LoVo (cell line): ENCODE measurements at regions not wholly inside any gene's neighbourhood (a gene's known extent, or its start where the extent isn't known, plus 50 kb on each side); places are given as distances from the start of the nearest gene placed in this dataset.
A peak's percentile ranks its signal among the peaks of the same experiment; 100 is the strongest.
"Not testable (repeated sequence)": the region's sequence is repeated elsewhere in the genome, so short reads cannot be mapped to it uniquely, and the experiment has no call there.

Experiments used
- DNase-seq: peaks from one replicate; pipeline ENCODE4 v3.0.0-alpha.2; 2016; ENCODE audit warnings: low spot score

DNA sequence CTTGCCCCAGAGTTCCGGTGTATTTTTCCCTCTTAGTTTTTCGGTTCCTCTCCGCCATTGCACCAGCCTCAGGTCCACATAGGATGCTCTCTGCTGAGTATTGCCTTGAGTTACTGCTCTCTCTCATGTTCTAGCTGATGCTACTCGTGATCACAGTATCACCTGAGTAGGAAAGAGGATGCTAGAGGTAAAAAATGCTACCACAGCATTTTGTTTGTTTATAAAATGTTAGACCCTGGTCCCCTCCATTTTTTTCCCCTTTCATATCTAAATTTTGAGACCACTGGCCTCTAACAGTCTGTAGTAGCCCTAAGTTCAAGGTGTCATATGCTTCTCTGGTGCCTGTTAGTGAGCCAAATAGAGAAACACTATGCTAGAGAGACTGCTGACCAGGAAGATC, 175.5 kb downstream of the OR2B2 start:
- DNase-seq: no peak

DNA sequence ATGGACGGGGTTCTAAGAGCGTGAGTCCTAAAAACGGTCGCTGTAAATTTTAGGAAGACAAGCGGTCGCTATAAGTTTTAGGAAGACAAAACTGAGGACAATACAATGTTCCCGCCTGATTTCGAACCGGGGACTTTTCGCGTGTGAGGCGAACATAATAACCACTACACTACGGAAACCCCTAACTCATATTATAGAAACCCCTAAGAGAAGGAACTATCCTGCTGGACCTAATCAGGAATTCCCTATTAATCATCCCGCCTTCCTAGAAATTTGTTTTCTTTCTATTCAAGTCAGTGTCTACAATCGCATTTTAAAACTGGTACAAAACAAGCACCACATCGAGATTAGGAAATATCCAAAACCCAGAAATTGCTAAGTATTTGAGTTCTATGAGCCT, 183.8 kb downstream of the OR2B2 start:
- no peak for DNase-seq

DNA sequence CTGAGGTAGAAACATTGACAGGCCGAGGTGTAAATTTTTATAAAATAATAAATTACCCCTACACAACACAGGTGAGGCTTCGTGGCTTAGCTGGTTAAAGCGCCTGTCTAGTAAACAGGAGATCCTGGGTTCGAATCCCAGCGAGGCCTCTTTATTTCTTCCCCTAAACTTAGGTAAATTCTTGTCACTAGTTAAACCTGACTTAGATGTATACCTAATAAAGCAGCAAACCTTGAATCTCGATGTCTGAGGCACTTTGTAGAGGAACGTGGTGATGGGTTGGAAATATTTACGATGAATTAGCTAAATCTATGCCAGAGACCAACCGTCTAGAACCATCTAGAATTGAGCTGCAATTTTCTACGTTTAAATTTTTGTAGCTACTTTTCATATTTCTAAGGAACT, 185.6 kb downstream of the OR2B2 start:
- no peak for DNase-seq

DNA sequence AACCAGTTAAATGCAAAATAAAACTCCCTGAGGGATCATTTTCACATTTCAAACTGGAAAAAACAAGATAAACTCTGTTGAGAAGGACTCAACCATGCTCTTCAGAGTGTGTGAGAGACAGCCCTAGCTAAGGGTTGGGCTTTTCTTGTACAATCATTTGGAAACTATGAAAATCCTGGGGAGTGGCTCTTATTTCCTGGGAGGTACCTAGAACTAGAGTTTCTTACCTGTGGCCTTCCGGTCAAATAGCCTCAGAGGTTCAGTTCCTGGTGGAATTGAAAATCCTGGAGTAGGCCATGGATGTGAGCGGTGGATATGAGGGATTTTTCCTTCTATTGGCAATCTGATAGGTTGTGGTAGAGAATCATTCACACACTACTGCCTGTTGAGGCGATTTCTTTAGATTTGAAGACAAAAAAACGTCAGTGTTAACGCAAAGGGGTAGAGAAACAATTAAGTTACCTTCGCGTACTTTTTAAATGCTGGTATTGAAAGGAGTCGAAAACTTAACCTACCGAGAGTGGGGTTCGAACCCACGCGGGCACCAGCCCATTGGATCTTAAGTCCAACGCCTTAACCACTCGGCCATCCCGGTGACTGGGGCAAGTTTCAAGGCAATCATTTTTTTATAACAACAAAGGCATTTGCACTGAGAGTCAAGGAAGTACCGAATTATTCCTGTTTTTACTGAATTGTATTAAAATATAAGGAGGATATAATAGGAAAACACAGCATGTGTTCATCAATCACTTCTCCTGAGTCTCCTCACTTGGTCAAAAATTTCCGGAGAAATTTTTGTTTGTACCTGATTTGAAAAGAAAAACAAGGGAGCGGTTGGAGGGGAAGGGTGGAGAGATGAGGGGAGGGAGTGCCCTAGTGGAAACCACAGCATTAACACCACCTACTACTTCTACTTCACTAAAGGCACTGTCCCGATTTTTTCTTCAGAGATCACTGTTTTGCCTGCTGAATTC, 191.3 kb downstream of the OR2B2 start:
- peak; percentile 55 for DNase-seq

DNA sequence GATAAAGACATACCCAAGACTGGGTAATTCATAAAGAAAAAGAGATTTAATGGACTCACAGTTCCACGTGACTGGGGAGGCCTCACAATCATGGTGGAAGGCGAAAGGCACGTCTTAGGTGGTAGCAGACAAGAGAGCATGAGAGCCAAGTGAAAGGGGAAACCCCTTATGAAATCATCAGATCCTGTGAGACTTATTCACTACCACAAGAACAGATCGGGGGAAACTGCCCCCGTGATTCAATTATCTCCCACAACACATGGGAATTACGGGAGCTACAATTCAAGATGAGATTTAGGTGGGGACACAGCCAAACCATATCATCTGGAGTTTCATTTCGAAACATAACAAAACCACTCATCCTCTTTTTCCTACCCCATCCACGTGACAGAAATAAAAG, 193.2 kb downstream of the OR2B2 start:
- DNase-seq: not testable (repeated sequence)

DNA sequence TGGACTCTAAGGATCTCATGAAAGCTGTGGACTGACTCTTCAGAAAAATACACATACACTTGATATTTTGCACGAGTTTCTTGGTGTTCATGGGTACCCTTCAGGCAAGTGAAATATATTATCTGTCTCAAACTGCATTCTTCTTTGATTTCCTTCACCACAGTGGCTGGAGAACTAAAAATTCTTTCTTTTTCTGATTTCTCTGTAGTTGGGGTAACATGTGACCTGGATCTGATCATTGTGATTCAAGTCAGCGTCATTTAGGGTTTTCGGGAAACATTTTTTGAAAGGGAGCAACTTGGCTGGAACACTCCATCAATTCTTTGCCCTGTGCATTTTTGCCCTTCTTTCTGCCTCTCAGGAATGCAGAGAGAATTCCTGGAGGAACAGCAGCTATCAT, 205.8 kb downstream of the OR2B2 start:
- no peak for DNase-seq

DNA sequence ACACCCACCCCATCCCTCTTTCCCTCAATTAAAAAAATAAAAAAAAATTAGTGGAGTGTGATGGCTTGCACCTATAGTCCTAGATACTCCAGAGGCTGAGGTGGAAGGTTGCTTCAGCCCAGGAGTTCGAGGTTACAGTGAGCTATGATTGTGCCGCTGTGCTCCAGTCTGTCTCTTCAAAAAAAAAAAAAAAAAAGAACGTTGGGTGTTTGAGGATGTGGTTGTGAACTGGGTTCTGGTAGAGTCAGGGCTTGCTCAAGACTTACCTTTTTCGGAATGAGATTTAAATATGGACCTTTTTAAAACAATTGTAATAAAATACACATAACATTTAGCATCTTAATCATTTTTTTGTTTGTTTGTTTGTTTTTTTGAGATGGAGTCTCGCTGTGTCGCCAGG, 211.9 kb downstream of the OR2B2 start:
- DNase-seq: no peak

DNA sequence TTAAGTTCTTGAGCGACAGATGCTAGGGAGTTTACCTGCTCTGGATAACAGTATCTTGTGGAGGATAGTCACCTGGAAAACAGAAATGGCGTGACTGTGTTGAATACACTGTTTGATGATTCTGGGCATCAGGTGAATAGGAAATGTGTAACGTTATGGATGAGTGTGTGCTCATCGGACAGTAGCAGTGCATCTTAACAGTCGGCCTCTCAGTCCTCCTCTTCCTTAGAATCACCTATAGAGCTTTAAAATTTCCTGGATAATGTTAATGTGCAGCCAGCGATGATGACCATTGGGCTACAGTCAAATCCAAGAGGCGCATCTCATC, 217.7 kb downstream of the OR2B2 start:
- DNase-seq: no peak

DNA sequence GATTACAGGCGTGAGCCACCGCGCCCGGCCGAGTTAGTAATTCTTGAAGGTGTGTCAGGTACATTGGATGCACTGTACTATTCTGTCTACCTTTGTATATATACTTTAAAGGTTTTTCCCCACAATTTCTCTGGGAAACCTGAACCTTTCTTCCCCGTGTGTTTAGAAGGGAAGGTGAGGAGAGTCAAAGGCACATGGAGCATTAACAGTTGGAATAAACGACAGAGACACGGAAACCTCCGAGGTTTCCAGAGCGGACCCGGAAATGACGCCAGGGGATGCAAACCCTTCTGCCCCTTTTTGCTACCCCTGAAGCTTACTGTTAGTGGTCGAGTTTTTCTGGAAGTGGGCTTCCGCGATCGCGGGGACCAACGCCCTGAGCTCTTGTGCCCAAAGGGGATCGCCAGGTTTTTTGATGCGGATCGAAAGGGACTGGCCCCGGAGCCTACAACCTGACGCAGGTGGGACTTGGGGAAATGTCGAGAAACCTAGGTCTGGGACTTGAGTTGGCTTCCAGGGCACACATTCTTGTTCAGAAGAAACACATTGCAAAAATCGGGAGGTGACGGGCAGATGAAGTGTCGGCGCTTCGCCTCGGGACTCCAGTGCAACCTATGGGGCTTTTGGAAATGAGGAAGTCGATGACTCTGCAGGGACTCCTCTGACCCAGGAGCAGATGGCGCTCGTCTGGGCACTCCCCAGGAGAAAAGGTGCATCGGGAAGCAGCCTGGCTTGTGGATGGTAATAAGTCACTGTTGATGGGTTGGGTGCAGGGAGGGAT, 218.2 kb downstream of the OR2B2 start:
- DNase-seq: peak; percentile 73

DNA sequence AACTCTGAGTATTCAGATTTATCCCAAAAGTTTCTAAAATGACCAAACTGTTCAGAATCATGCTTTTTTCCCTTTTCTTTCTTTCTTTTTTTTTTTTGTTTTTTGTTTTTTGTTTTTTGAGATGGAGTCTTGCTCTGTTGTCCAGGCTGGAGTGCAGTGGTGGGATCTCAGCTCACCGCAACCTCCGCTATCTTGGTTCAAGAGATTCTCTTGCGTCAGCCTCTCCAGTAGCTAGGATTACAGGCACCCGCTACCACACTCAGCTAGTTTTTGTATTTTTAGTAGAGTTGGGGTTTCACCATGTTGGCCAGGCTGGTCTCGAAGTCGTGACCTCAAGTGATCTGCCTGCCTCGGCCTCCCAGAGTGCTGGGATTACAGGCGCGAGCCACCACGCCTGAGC, 219.2 kb upstream of the ZNF184 start:
- DNase-seq: not testable (repeated sequence)

DNA sequence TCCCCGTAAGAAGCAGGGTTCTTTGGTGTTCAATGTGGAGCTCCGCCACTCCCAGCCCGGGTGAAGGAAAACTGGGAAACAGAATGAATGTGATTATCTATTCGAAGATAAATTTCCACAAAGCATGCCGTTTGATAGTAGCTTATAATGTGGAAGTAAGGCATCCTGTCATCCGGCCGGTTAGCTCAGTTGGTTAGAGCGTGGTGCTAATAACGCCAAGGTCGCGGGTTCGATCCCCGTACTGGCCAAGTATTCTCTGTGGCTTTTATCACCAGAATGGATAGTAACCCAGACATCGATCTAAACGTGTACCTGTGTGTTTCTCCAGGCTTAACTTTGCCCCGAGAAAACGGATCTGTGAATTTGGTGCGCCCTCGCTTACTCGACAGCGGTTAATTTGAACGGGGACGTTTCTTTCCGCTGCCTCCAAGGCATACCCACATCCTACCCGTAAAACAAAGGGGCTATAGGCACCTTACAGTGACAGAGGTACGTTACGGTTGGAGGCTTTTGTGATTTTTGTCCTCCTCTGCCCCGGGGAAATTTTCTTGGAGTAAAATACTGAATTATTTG, 215.2 kb upstream of the ZNF184 start:
- peak; percentile 90 for DNase-seq

DNA sequence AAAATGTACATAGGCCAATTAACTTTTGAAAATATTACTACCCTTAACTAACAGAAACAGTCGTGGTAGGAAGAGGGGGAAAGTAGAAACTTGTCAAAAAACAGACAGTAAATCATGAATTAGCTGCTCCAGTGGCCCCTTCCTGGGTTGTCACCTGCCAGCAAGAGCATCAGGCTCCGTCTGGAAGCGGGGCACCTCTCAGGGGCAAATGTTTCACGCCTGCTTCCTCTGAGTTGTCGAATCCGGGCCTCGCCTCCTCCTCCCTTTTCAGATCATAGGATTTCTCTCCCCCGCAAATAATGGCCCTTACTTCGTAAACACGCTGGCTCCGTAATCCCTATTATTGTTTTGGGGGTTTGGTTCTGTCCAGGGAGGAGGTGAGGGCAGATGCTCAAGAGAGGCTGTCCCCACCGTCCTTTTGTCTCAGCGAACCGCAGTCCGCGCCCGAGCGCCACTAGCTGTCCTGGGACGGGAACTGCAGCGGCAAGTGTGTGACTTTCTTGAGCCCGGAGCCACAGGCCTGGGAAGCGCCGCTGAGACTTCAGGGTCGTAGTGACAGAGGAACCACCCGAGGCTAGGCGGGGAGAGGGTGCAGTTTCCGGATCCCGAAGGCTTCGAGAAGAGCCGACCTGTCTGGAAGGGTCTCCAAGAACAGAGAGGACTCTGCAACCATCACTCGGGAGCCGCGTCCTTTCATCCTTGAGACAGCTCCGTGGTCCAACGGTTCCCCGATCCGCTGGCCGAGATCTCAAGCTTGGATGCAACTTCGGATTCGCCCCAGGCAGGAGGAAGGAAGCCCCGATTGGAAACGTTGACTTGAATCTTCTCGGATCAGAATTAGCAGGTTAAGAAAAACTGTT, 214.5 kb upstream of the ZNF184 start:
- peak; percentile 92 for DNase-seq

DNA sequence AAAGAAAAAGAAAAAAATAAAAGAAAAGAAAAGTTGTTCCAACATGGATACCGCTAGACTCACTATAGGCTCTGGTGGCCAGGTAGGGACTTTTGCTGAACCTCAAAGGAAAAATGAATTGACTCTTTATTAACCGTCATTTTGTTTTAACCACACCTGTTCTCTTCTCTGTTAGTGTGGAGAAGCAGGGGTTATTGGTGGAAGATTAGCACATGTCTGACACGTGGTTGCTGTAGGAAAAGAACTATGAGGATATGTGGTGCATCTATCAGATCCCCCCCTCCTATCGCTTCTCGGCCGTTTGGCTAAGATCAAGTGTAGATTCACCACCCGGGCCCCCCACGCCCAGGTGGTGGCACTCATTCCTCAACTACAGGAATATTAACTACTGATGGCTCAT, 212.4 kb upstream of the ZNF184 start:
- no peak for DNase-seq

DNA sequence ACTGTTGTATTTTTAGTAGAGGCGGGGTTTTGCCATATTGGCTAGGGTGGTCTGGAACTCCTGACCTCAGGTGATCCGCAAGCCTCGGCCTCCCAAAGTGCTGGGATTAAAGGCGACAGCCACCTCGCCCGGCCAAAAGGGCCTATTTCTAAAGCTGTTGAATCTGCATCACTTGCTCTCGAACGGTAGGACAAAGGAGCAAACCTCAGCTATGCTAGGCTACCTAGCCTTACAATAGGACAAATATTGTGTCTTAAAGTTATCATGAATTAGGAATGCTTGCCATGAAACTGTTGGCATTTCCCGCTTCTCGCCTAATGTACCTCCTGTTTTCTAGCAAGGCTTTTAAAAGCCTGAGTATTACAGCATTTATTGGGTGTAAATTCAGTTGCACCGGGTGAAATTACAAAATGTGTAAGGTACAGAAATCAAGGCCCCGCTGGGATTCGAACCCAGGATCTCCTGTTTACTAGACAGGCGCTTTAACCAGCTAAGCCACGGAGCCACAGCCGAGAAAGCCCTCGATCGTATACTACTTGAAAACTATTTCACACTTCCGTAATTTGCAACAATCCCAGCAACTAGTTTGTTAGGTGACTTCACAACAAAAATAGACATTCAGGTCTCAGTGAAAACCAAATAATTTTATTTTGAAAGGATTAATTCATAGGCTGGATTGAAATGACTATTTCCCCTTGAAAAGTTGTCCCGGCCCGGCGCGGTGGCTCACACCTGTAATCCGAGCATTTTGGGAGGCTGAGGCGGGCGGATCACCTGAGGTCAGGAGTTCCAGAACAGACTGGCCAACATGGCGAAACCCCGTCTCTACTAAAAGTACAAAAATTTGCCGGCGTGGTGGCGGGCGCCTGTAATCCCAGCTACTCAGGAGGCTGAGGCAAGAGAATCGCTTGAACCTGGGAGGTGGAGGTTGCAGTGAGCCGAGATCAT, 211.6 kb upstream of the ZNF184 start:
- DNase-seq: peak; percentile 83

DNA sequence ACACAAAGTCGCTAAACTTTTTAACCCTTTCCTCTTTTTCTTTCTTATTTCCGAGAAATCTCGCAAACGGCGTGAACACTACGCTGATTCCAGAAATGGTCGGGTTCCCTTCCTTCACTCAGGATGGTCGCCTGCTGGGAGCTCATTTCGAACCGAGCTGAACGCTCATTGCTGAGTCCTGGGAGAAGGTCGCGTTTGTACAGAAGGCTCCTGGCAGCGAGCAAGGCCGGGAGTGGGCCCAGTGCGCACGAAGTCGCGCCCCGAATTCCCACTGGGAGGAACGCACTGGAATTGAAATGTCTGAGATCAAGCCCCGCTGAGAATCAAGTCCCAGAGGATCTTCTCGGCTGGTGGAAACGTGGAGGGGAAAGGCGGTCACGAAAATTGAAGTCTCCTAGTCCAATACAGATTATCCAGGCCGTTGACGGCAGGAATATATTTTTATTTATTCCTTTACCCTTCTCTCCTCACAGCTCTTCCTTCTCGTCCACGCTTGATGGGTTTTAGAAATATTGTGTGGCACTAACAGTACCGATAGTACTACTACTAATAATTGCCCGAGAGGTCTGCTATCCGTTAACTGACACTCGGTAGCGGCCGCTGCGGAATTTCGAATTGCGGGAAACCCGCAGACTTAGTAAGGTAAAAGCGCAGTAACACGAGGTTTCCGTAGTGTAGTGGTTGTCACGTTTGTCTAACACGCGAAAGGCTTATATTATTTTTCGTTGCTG, 207.2 kb upstream of the ZNF184 start:
- no peak for DNase-seq

DNA sequence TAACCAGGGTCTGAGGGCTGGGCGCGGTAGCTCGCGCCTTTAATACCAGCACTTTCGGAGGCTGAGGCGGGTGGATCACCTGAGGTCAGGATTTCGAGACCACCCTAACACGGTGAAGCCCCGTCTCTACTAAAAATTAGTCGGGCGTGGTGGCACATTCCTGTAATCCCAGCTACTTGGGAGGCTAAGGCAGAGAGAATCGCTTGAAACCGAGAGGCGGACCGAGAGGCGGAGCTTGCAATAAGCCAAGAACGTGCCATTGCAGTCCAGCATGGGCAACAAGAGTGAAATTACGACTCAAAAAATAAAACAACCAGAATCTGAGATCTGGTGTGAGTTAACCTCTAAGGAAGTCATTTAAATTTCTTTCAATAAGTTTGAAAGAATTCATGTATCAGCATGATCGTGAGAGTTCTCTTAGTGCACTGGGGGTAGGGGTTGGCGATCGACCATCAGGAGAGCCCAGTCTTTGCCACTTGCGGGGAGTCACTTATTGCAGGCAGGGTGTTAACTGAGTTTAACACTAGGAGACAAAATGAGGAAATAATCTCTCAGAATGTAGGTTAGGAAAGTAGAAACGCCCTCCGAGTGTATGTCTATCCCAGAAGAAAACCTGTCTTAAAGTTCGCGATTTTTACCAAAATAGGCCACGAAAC, 206.5 kb upstream of the ZNF184 start:
- no peak for DNase-seq

DNA sequence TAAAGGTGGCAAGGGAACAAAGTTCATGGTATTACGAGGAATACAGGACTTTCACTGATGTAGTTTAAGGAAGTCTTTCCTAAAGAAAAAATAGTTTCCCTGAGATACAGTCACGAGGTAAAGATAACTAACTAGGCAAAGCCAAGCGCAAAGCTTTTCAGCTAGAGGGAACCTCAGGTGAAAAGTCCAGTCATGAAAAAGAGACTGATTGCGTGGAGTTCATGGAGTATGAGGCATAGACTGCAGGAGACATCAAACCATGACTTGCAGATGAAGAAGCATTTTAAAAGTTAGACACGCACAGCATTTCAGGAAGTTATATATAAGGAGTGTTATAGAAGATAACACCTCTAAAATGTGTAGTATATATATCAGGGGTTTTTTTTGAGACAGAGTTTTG, 205.6 kb upstream of the ZNF184 start:
- no peak for DNase-seq

DNA sequence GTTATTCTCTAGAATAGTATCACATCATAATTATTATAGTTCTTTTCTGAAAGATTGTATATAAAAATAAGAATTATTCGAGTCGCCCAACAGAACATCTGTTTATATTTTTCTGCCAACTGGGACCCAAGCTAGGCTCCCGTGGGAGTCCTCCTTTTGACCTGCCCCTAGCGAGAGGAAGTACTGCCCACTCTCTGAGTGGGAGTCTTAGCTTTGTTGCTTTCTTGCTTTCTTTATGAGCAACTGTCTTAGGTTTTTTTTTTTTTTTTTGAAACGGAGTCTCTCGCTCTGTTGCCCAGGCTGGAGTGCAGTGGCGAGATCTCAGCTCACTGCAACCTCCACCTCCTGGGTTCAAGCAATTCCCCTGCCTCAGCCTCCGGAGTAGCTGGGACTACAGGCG, 202.0 kb upstream of the ZNF184 start:
- no peak for DNase-seq

DNA sequence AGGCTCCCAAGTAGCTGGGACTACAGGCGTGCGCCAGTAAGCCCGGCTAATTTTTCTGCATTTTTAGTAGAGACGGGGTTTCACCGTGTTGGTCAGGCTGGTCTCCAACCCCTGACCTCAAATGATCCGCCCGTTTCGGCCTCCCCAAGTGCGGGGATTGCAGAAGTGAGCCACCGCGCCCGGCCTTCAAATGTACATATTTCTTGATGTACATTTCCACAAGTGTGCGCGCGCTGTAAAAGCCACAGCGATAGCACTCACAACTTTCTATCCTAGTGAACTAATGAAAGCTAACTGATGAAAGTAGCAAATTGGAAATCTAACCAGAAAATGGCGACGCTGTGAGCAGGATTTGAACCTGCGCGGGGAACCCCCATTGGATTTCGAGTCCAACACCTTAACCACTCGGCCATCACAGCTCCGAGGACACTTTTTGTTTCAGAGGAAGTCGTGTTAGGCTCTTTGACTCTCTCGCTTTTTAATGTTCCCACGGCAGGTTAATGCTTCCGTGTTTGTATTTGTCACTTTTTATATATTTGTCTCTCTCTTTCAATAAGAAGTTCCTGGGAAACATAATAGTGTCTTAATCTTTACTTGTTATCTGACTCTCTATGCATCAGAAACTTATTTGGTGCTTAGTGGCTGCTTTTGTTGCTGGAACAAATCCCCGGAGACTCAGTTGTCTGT, 199.4 kb upstream of the ZNF184 start:
- peak; percentile 86 for DNase-seq
